IMR-90 (cell line): ENCODE measurements at regions not wholly inside any gene's neighbourhood (a gene's known extent, or its start where the extent isn't known, plus 50 kb on each side); places are given as distances from the start of the nearest gene placed in this dataset.

Source experiments
- ATAC-seq: fragments of 200-7000 bp; cut with Tn5 transposase; 2 replicates; pipeline ENCODE4 v1.9.1; 2020; ENCODE audit warnings: low read depth, mild to moderate bottlenecking, moderate library complexity
- BruUV-seq: library from RNA; stranded (reverse); fragments of 400-500 nt; replicated peaks from 2 replicates; lab custom pipeline; 2021; lab: Mats Ljungman, UMichigan
- CTCF ChIA-PET: fragments of 300-600 bp; formaldehyde crosslinking; extraction: SDS; loops from one replicate; lab custom pipeline; 2021; ENCODE audit warnings: antibody characterized with exemption; lab: Yijun Ruan, JAX
- POLR2A ChIA-PET: fragments of 300-600 bp; sonication (Branson Sonifier 250); formaldehyde crosslinking; loops from one replicate; lab custom pipeline; 2022; ENCODE audit warnings: antibody characterized with exemption; ENCODE audit not compliant: unreplicated experiment; lab: Charles Lee
- DNase-seq: peaks from one replicate; pipeline ENCODE4 v3.0.0; 2013
- H2AFZ ChIP-seq: replicated peaks from 2 replicates; pipeline ENCODE3; 2013; ENCODE audit warnings: low read length, mild to moderate bottlenecking; ENCODE audit not compliant: poor library complexity
- H2AK5ac ChIP-seq: 2 replicates; pipeline ENCODE4 v1.6.1; 2013; ENCODE audit warnings: low read depth, low read length, inconsistent platforms
- H2AK9ac ChIP-seq: replicated peaks from 2 replicates; pipeline ENCODE3; 2013; ENCODE audit warnings: mild to moderate bottlenecking, low read depth, low read length, moderate library complexity; ENCODE audit not compliant: poor library complexity
- H2BK120ac ChIP-seq: 2 replicates; pipeline ENCODE4 v1.6.1; 2013; ENCODE audit warnings: low read depth, low read length, inconsistent platforms
- H2BK15ac ChIP-seq: 3 replicates; pipeline ENCODE4 v1.6.1; 2013; ENCODE audit warnings: low read depth, low read length, inconsistent platforms
- H2BK20ac ChIP-seq: 2 replicates; pipeline ENCODE4 v1.6.1; 2013; ENCODE audit warnings: low read depth, mild to moderate bottlenecking, inconsistent platforms, low read length, moderate library complexity
- H2BK5ac ChIP-seq: 2 replicates; pipeline ENCODE4 v1.6.1; 2013; ENCODE audit warnings: mild to moderate bottlenecking, low read depth, low read length, inconsistent platforms; ENCODE audit not compliant: poor library complexity, severe bottlenecking
- H3K14ac ChIP-seq: replicated peaks from 2 replicates; pipeline ENCODE4 v1.6.1; 2013; ENCODE audit warnings: low read depth, low read length, inconsistent platforms
- H3K18ac ChIP-seq: 2 replicates; pipeline ENCODE4 v1.6.1; 2013; ENCODE audit warnings: low read depth, low read length, control low read depth
- H3K23ac ChIP-seq: 2 replicates; pipeline ENCODE4 v1.6.1; 2013; ENCODE audit warnings: low read depth, low read length, inconsistent platforms
- H3K27ac ChIP-seq: 2 replicates; pipeline ENCODE4 v1.5.1; 2013; ENCODE audit warnings: mild to moderate bottlenecking, control low read depth, low read length; ENCODE audit not compliant: insufficient read depth
- H3K27me3 ChIP-seq: 2 replicates; pipeline ENCODE4 v1.6.1; 2013; ENCODE audit warnings: low read length; ENCODE audit not compliant: control insufficient read depth, insufficient read depth
- H3K36me3 ChIP-seq: 2 replicates; pipeline ENCODE4 v1.6.1; 2013; ENCODE audit warnings: low read length, mixed read lengths; ENCODE audit not compliant: control insufficient read depth, insufficient read depth
- H3K4ac ChIP-seq: 2 replicates; pipeline ENCODE4 v1.6.1; 2013; ENCODE audit warnings: low read depth, low read length, inconsistent platforms
- H3K4me1 ChIP-seq: 2 replicates; pipeline ENCODE4 v1.6.1; 2013; ENCODE audit warnings: low read length, mixed read lengths; ENCODE audit not compliant: control insufficient read depth, insufficient read depth
- H3K4me2 ChIP-seq: 2 replicates; pipeline ENCODE4 v1.6.1; 2013; ENCODE audit warnings: low read depth, mild to moderate bottlenecking, control low read depth, low read length, moderate library complexity
- H3K4me3 ChIP-seq: 2 replicates; pipeline ENCODE4 v1.5.1; 2013; ENCODE audit warnings: low read depth, mild to moderate bottlenecking, control low read depth, low read length, moderate library complexity; ENCODE audit not compliant: insufficient read depth
- H3K56ac ChIP-seq: 2 replicates; pipeline ENCODE4 v1.6.1; 2013; ENCODE audit warnings: low read length, inconsistent platforms; ENCODE audit not compliant: insufficient read depth; ENCODE audit errors: extremely low read depth
- H3K79me1 ChIP-seq, 2 experiments: 2 replicates each; pipeline ENCODE4 v1.6.1; 2013; ENCODE audit warnings: low read length in 2 of 2, inconsistent platforms in 1 of 2, low read depth in 1 of 2
- H3K9ac ChIP-seq: 2 replicates; pipeline ENCODE4 v1.6.1; 2013; ENCODE audit warnings: low read depth, low read length, control low read depth
- H3K9me1 ChIP-seq: 2 replicates; pipeline ENCODE4 v1.6.1; 2013; ENCODE audit warnings: low read length, inconsistent platforms; ENCODE audit not compliant: insufficient read depth
- H3K9me3 ChIP-seq: 2 replicates; pipeline ENCODE4 v1.6.1; 2013; ENCODE audit warnings: low read length; ENCODE audit not compliant: control insufficient read depth, insufficient read depth
- H4K20me1 ChIP-seq: 2 replicates; pipeline ENCODE4 v1.6.1; 2013; ENCODE audit warnings: low read length, inconsistent platforms; ENCODE audit not compliant: insufficient read depth
- H4K5ac ChIP-seq: 2 replicates; pipeline ENCODE4 v1.6.1; 2013; ENCODE audit warnings: mild to moderate bottlenecking, low read depth, low read length, control low read depth
- H4K8ac ChIP-seq, 2 experiments: 2 replicates each; pipeline ENCODE4 v1.6.1; 2013; ENCODE audit warnings: low read depth in 2 of 2, low read length in 2 of 2, control low read depth in 1 of 2, inconsistent platforms in 1 of 2
- H4K91ac ChIP-seq: 2 replicates; pipeline ENCODE4 v1.6.1; 2013; ENCODE audit warnings: low read depth, low read length, inconsistent platforms; ENCODE audit not compliant: insufficient read depth
- BHLHE40 ChIP-seq: fragments of 150-350 bp; IDR thresholded peaks from 2 replicates; pipeline ENCODE4 v1.6.1; 2016; ENCODE audit warnings: mild to moderate bottlenecking, low read depth, low read length
- CEBPB ChIP-seq: IDR thresholded peaks from 2 replicates; pipeline ENCODE4 v1.6.1; 2012; ENCODE audit warnings: low read depth, low read length, improper control_type of control experiment
- CHD1 ChIP-seq: IDR thresholded peaks from 2 replicates; pipeline ENCODE4 v1.6.1; 2012; ENCODE audit warnings: low read depth, low read length, improper control_type of control experiment
- CTCF ChIP-seq: conservative IDR thresholded peaks from 2 replicates; pipeline ENCODE4 v1.5.1; 2012; ENCODE audit warnings: mild to moderate bottlenecking, low read depth, low read length, improper control_type of control experiment
- ELK1 ChIP-seq: fragments of 150-350 bp; IDR thresholded peaks from 2 replicates; pipeline ENCODE4 v1.6.1; 2016; ENCODE audit warnings: low read depth, mild to moderate bottlenecking, low read length, moderate library complexity, borderline replicate concordance
- FOS ChIP-seq: fragments of 150-350 bp; IDR thresholded peaks from 2 replicates; pipeline ENCODE4 v1.6.1; 2016; ENCODE audit warnings: low read depth, low read length
- MAFK ChIP-seq: IDR thresholded peaks from 2 replicates; pipeline ENCODE4 v1.6.1; 2012; ENCODE audit warnings: low read depth, low read length, improper control_type of control experiment
- MAZ ChIP-seq: IDR thresholded peaks from 2 replicates; pipeline ENCODE4 v1.6.1; 2012; ENCODE audit warnings: low read depth, mild to moderate bottlenecking, low read length, improper control_type of control experiment, moderate library complexity, borderline replicate concordance
- MXI1 ChIP-seq: IDR thresholded peaks from 2 replicates; pipeline ENCODE4 v1.6.1; 2012; ENCODE audit warnings: low read depth, mild to moderate bottlenecking, low read length, moderate library complexity, borderline replicate concordance
- NFE2L2 ChIP-seq: fragments of 150-350 bp; IDR thresholded peaks from 2 replicates; pipeline ENCODE4 v1.6.1; 2016; ENCODE audit warnings: low read depth, mild to moderate bottlenecking, low read length
- POLR2A ChIP-seq: IDR thresholded peaks from 2 replicates; pipeline ENCODE4 v1.6.1; 2012; ENCODE audit warnings: mild to moderate bottlenecking, low read depth, low read length
- RAD21 ChIP-seq: IDR thresholded peaks from 2 replicates; pipeline ENCODE4 v1.6.1; 2012; ENCODE audit warnings: low read length, improper control_type of control experiment
- RCOR1 ChIP-seq: IDR thresholded peaks from 2 replicates; pipeline ENCODE4 v1.6.1; 2012; ENCODE audit warnings: mild to moderate bottlenecking, low read length, improper control_type of control experiment; ENCODE audit not compliant: insufficient replicate concordance
- RFX5 ChIP-seq: IDR thresholded peaks from 2 replicates; pipeline ENCODE4 v1.8.0; 2012; ENCODE audit warnings: low read depth, mild to moderate bottlenecking, low read length, moderate library complexity
- SMC3 ChIP-seq: fragments of 150-350 bp; IDR thresholded peaks from 2 replicates; pipeline ENCODE4 v1.6.1; 2016; ENCODE audit warnings: low read depth, mild to moderate bottlenecking, antibody characterized with exemption, low read length, moderate library complexity
- USF2 ChIP-seq: fragments of 150-350 bp; IDR thresholded peaks from 2 replicates; pipeline ENCODE4 v1.6.1; 2017; ENCODE audit warnings: mild to moderate bottlenecking, antibody characterized with exemption, low read length, low read depth
- WGBS, 2 experiments: methylation state at CpG; one replicate each; pipeline versions ENCODE4 v1.1.5 to v1.1.7; 2013; ENCODE audit warnings: missing lambda C conversion rate in 2 of 2; ENCODE audit not compliant: insufficient read length in 1 of 2; ENCODE audit errors: extremely low coverage in 2 of 2; 5-methylcytosine and 5-hydroxymethylcytosine counted together
- dilution Hi-C: fragments of 300-500 bp; cut with HindIII; formaldehyde crosslinking; loops from one replicate; pipeline ENCODE4 v1.14.3; 2018; ENCODE audit warnings: low sequenced_read_pairs; ENCODE audit not compliant: unreplicated experiment
- in situ Hi-C: fragments of 300-500 bp; cut with MboI; formaldehyde crosslinking; loops from 3 replicates; pipeline ENCODE4 v1.14.3; 2019; ENCODE audit warnings: low sequenced_read_pairs, inconsistent platforms, mixed read lengths
- intact Hi-C: fragments of 100-400 bp; cut with micrococcal nuclease; formaldehyde crosslinking; loops from 2 replicates; pipeline ENCODE4 v1.10.0; 2022

GRCh38 chr16:35628976-35629375 is 2169.6 kb downstream of the TP53TG3F start:
- H2AK5ac ChIP-seq, result no peak overlapping the region
- BruUV-seq, result no TSS peak
- intact Hi-C loops, result no loop called here
- H4K5ac ChIP-seq, result no peak overlapping the region
- H3K4ac ChIP-seq, result no peak overlapping the region
- no CpG with 5 or more reads among the region's 3 CpGs for WGBS, 2 experiments
- no peak overlapping the region for H2AFZ ChIP-seq
- H3K36me3 ChIP-seq, result no peaks in the 10 kb centered on the region
- H3K27me3 ChIP-seq, result no peaks in the 10 kb centered on the region
- H2BK20ac ChIP-seq, result no peak overlapping the region
- TF ChIP-seq MAFK (no peak), MXI1 (no peak), ELK1 (no peak), CHD1 (no peak), RFX5 (no peak), BHLHE40 (no peak), USF2 (no peak), CTCF (no peak), CEBPB (no peak), POLR2A (no peak), SMC3 (no peak), FOS (no peak), NFE2L2 (no peak), RAD21 (no peak), MAZ (no peak), RCOR1 (no peak)
- in situ Hi-C loops, result loop anchor here (10.0 kb wide), 1 partner anchor 184 kb away; no protein-coding TSS in a partner anchor
- H4K8ac ChIP-seq, result no peak overlapping the region
- peaks cover 9% of the 10 kb centered on the region; the same call in 1 of the 2 replicates for H3K9me3 ChIP-seq
- H4K20me1 ChIP-seq, result no peaks in the 10 kb centered on the region
- H3K4me2 ChIP-seq, result no peak overlapping the region
- ATAC-seq, result no peak
- H2BK15ac ChIP-seq, result no peak overlapping the region
- no peaks in the 10 kb centered on the region for H3K4me1 ChIP-seq
- no peak overlapping the region for H2BK5ac ChIP-seq
- H3K4me3 ChIP-seq, result no peak overlapping the region
- ChIA-PET CTCF (no interaction called here), POLR2A (no interaction called here)
- no peak overlapping the region for H3K23ac ChIP-seq
- H2AK9ac ChIP-seq, result no peak overlapping the region
- DNase-seq, result no peak
- H3K14ac ChIP-seq, result no peak overlapping the region
- no peak overlapping the region for H3K56ac ChIP-seq
- no peak overlapping the region for H3K27ac ChIP-seq
- no peaks in the 10 kb centered on the region for H3K9me1 ChIP-seq
- H3K18ac ChIP-seq, result no peak overlapping the region
- H4K91ac ChIP-seq, result no peak overlapping the region
- H2BK120ac ChIP-seq, result no peak overlapping the region
- dilution Hi-C loops, result no loop called here
- no peaks in the 10 kb centered on the region for H3K79me1 ChIP-seq
- no peak overlapping the region for H3K9ac ChIP-seq
